Suprapubic skin (tissue), 4 donors: ENCODE measurements at regions not wholly inside any gene's neighbourhood (a gene's known extent, or its start where the extent isn't known, plus 50 kb on each side); places are given as distances from the start of the nearest gene placed in this dataset.

Experiments used
- DNase-seq, 2 donors: peaks; one replicate each; pipeline ENCODE4 v3.0.0-alpha.2; 2019; ENCODE audit warnings: low spot score in 2 of 2
- H3K27ac ChIP-seq: fragments of 200-600 bp; sonication (generic); one replicate; pipeline ENCODE4 v1.5.1; 2019
- H3K27me3 ChIP-seq: fragments of 200-600 bp; sonication (generic); one replicate; pipeline ENCODE4 v1.5.1; 2019
- H3K36me3 ChIP-seq: fragments of 200-600 bp; sonication (generic); one replicate; pipeline ENCODE4 v1.5.1; 2019
- H3K4me1 ChIP-seq: fragments of 200-600 bp; sonication (generic); one replicate; pipeline ENCODE4 v1.5.1; 2019
- H3K4me3 ChIP-seq: fragments of 200-600 bp; sonication (generic); one replicate; pipeline ENCODE4 v1.5.1; 2019; ENCODE audit warnings: mild to moderate bottlenecking
- H3K9me3 ChIP-seq: fragments of 200-600 bp; sonication (generic); one replicate; pipeline ENCODE4 v1.5.1; 2019
- EP300 ChIP-seq: sonication (generic); formaldehyde crosslinking; IDR thresholded peaks from one replicate; pipeline ENCODE4 v1.6.1; 2017; ENCODE audit warnings: antibody characterized with exemption
- POLR2A ChIP-seq, 2 donors: fragments of 450-650 bp; IDR thresholded peaks; one replicate each; pipeline ENCODE4 v1.6.1; 2017; ENCODE audit warnings: antibody characterized with exemption in 2 of 2, mild to moderate bottlenecking in 2 of 2, moderate library complexity in 2 of 2
- POLR2AphosphoS5 ChIP-seq, 3 donors: sonication (generic); formaldehyde crosslinking; IDR thresholded peaks; one replicate each; pipeline ENCODE4 v1.6.1; 2017; ENCODE audit warnings: antibody characterized with exemption in 3 of 3
- WGBS: methylation state at CpG from one replicate; pipeline ENCODE4 v1.1.5; 2018; 5-methylcytosine and 5-hydroxymethylcytosine counted together
- TF ChIP-seq, protein P1 (sequence below), 2 donors: fragments of 200-600 bp in 1 of 2; fragments of 450-650 bp in 1 of 2; sonication (generic) in 1 of 2; IDR thresholded peaks; one replicate each; pipeline ENCODE4 v1.5.1; 2016 to 2019; ENCODE audit warnings: antibody characterized with exemption in 2 of 2, mild to moderate bottlenecking in 1 of 2, moderate library complexity in 1 of 2

GRCh38 chr21:39096754-39097153 lies 86.5 kb downstream of the PSMG1 start:
- H3K4me1 ChIP-seq, result peaks cover 9% of the 10 kb centered on the region
- WGBS, result 89% methylated on average over 4 of the region's 8 CpGs
- no peaks in the 10 kb centered on the region for H3K9me3 ChIP-seq
- TF ChIP-seq, protein P1, sequence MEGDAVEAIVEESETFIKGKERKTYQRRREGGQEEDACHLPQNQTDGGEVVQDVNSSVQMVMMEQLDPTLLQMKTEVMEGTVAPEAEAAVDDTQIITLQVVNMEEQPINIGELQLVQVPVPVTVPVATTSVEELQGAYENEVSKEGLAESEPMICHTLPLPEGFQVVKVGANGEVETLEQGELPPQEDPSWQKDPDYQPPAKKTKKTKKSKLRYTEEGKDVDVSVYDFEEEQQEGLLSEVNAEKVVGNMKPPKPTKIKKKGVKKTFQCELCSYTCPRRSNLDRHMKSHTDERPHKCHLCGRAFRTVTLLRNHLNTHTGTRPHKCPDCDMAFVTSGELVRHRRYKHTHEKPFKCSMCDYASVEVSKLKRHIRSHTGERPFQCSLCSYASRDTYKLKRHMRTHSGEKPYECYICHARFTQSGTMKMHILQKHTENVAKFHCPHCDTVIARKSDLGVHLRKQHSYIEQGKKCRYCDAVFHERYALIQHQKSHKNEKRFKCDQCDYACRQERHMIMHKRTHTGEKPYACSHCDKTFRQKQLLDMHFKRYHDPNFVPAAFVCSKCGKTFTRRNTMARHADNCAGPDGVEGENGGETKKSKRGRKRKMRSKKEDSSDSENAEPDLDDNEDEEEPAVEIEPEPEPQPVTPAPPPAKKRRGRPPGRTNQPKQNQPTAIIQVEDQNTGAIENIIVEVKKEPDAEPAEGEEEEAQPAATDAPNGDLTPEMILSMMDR (IDR thresholded peaks at IDR 0.05), result no peak
- TF ChIP-seq POLR2A (IDR thresholded peaks at IDR 0.05), result no peak
- H3K27me3 ChIP-seq, result no peaks in the 10 kb centered on the region
- no peak for DNase-seq
- H3K27ac ChIP-seq, result peak overlapping the region; percentile 33
- no peaks in the 10 kb centered on the region for H3K36me3 ChIP-seq
- H3K4me3 ChIP-seq, result no peak overlapping the region

- H3K4me1 ChIP-seq, result peaks cover 9% of the 10 kb centered on the region
- WGBS, result 82% methylated on average over 7 of the region's 7 CpGs
- H3K4me3 ChIP-seq, result no peak overlapping the region
- H3K27ac ChIP-seq, result no peak overlapping the region
- H3K9me3 ChIP-seq, result no peaks in the 10 kb centered on the region
- H3K27me3 ChIP-seq, result no peaks in the 10 kb centered on the region
- H3K36me3 ChIP-seq, result no peaks in the 10 kb centered on the region
- TF ChIP-seq POLR2A (IDR thresholded peaks at IDR 0.05) (no peak), EP300 (no peak), POLR2AphosphoS5 (IDR thresholded peaks at IDR 0.05) (no peak)
- TF ChIP-seq, protein P1 (IDR thresholded peaks at IDR 0.05), result no peak
- DNase-seq, result no peak
Observed at GRCh38 chr21:39095681-39096080, 87.6 kb downstream of the PSMG1 start.

- peak overlapping the region; percentile 24 for H3K27ac ChIP-seq
- H3K4me1 ChIP-seq, result peaks cover 9% of the 10 kb centered on the region
- H3K27me3 ChIP-seq, result no peaks in the 10 kb centered on the region
- DNase-seq, result no peak
- no peaks in the 10 kb centered on the region for H3K36me3 ChIP-seq
- no peaks in the 10 kb centered on the region for H3K9me3 ChIP-seq
- no peak overlapping the region for H3K4me3 ChIP-seq
- TF ChIP-seq, protein P1 (IDR thresholded peaks at IDR 0.05), result no peak
- TF ChIP-seq EP300, result no peak
- no peak for TF ChIP-seq POLR2AphosphoS5 (IDR thresholded peaks at IDR 0.05)
- TF ChIP-seq POLR2A (IDR thresholded peaks at IDR 0.05), result no peak
- WGBS, result 76% methylated on average over 11 of the region's 11 CpGs
Observed at GRCh38 chr21:39094847-39095579, 88.2 kb downstream of the PSMG1 start.

DNA sequence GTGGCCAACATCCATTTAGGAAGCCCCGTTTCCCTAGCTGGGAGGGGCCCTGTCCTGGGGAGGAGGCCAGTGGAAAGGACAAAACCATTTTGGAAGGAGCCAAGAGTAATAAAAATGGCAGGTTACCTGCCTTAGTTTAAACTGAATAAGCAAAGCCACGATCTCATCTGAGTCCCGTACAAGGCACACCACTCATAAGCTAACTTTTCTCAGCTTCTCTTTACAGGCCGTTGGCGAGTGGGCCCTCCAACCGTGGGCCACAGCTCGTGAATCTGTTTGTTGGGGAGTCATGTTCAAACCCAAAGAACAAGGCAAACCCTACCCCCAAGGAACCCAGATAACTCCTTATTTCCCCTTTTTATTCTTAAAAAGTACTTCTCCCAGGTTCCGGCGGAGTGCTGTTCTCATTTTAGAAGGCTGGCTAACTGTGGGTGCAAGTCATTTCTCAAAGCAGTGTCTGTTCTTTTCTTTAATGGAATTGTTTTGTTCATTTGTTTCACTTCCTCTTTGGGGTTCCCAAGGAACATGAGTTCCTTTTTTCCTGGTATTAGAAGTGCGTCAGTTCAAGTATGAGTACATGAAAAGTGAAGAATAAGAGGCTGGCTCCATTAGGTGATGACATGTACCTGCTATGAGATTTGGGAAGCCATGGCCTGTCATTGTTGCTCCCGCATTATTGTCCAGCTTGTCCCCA lies 89.0 kb downstream of the PSMG1 start:
- no peak overlapping the region for H3K4me3 ChIP-seq
- WGBS, result 79% methylated on average over 11 of the region's 11 CpGs
- no peak for DNase-seq
- H3K36me3 ChIP-seq, result no peaks in the 10 kb centered on the region
- H3K27ac ChIP-seq, result peak overlapping the region; percentile 24
- H3K27me3 ChIP-seq, result no peaks in the 10 kb centered on the region
- no peak for TF ChIP-seq EP300
- no peak for TF ChIP-seq POLR2AphosphoS5 (IDR thresholded peaks at IDR 0.05)
- TF ChIP-seq POLR2A (IDR thresholded peaks at IDR 0.05), result no peak
- TF ChIP-seq, protein P1 (IDR thresholded peaks at IDR 0.05), result no peak
- no peaks in the 10 kb centered on the region for H3K9me3 ChIP-seq
- peaks cover 9% of the 10 kb centered on the region for H3K4me1 ChIP-seq

GRCh38 chr21:39093526-39093925 lies 89.7 kb downstream of the PSMG1 start:
- peak overlapping the region; percentile 11 for H3K27ac ChIP-seq
- 95% methylated on average over 17 of the region's 17 CpGs for WGBS
- H3K27me3 ChIP-seq, result no peaks in the 10 kb centered on the region
- H3K4me3 ChIP-seq, result no peak overlapping the region
- H3K4me1 ChIP-seq, result peaks cover 9% of the 10 kb centered on the region
- DNase-seq, result no peak
- no peak for TF ChIP-seq EP300
- TF ChIP-seq, protein P1 (IDR thresholded peaks at IDR 0.05), result no peak
- TF ChIP-seq POLR2A (IDR thresholded peaks at IDR 0.05), result no peak
- no peak for TF ChIP-seq POLR2AphosphoS5 (IDR thresholded peaks at IDR 0.05)
- H3K9me3 ChIP-seq, result no peaks in the 10 kb centered on the region
- no peaks in the 10 kb centered on the region for H3K36me3 ChIP-seq
